ENCODE measurements at regions not wholly inside any gene's neighbourhood (a gene's known extent, or its start where the extent isn't known, plus 50 kb on each side); places are given as distances from the start of the nearest gene placed in this dataset.
"Not testable (repeated sequence)": the region's sequence is repeated elsewhere in the genome, so short reads cannot be mapped to it uniquely, and the experiment has no call there.

- H3K27me3 ChIP-seq (ENCODE audit: insufficient read depth, poor library complexity, severe bottlenecking): no peaks in the 10 kb centered on the region
- DNase-seq (ENCODE audit: low read depth in 1 of 2, low spot score in 1 of 2): no peak
- no peak for TF ChIP-seq SPI1 (IDR thresholded peaks at IDR 0.05; ENCODE audit: borderline replicate concordance, low read depth)
- no peak for TF ChIP-seq CTCF (IDR thresholded peaks at IDR 0.05; ENCODE audit: insufficient read depth, low read length)
- no peak overlapping the region for H3K27ac ChIP-seq (replicated peaks)
- no peak overlapping the region for H3K4me3 ChIP-seq (replicated peaks; ENCODE audit: insufficient read depth, low read length)
Measured at GRCh38 chr16:51523400-51523799, 372.3 kb upstream of the SALL1 start.

- H3K27ac ChIP-seq (replicated peaks): no peak overlapping the region
- no peak for DNase-seq (ENCODE audit: low read depth in 1 of 2, low spot score in 1 of 2)
- no peaks in the 10 kb centered on the region for H3K27me3 ChIP-seq (ENCODE audit: insufficient read depth, poor library complexity, severe bottlenecking)
- TF ChIP-seq CTCF (IDR thresholded peaks at IDR 0.05; ENCODE audit: insufficient read depth, low read length): no peak
- TF ChIP-seq GABPA (IDR thresholded peaks at IDR 0.05; ENCODE audit: low read depth): no peak
- TF ChIP-seq SPI1 (IDR thresholded peaks at IDR 0.05; ENCODE audit: borderline replicate concordance, low read depth): no peak
- TF ChIP-seq, protein P1, sequence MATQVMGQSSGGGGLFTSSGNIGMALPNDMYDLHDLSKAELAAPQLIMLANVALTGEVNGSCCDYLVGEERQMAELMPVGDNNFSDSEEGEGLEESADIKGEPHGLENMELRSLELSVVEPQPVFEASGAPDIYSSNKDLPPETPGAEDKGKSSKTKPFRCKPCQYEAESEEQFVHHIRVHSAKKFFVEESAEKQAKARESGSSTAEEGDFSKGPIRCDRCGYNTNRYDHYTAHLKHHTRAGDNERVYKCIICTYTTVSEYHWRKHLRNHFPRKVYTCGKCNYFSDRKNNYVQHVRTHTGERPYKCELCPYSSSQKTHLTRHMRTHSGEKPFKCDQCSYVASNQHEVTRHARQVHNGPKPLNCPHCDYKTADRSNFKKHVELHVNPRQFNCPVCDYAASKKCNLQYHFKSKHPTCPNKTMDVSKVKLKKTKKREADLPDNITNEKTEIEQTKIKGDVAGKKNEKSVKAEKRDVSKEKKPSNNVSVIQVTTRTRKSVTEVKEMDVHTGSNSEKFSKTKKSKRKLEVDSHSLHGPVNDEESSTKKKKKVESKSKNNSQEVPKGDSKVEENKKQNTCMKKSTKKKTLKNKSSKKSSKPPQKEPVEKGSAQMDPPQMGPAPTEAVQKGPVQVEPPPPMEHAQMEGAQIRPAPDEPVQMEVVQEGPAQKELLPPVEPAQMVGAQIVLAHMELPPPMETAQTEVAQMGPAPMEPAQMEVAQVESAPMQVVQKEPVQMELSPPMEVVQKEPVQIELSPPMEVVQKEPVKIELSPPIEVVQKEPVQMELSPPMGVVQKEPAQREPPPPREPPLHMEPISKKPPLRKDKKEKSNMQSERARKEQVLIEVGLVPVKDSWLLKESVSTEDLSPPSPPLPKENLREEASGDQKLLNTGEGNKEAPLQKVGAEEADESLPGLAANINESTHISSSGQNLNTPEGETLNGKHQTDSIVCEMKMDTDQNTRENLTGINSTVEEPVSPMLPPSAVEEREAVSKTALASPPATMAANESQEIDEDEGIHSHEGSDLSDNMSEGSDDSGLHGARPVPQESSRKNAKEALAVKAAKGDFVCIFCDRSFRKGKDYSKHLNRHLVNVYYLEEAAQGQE (IDR thresholded peaks at IDR 0.05; ENCODE audit: insufficient replicate concordance, low read depth): no peak
- TF ChIP-seq POLR2AphosphoS5 (IDR thresholded peaks at IDR 0.05; ENCODE audit: low read depth): no peak
- no peak overlapping the region for H3K4me3 ChIP-seq (replicated peaks; ENCODE audit: insufficient read depth, low read length)
Measured at GRCh38 chr16:51522902-51523301, 371.8 kb upstream of the SALL1 start.

GRCh38 chr16:51516960-51517359, 365.9 kb upstream of the SALL1 start:
- not testable (repeated sequence) for H3K4me3 ChIP-seq (replicated peaks; ENCODE audit: insufficient read depth, low read length); DNase-seq (ENCODE audit: low read depth in 1 of 2, low spot score in 1 of 2)

DNA sequence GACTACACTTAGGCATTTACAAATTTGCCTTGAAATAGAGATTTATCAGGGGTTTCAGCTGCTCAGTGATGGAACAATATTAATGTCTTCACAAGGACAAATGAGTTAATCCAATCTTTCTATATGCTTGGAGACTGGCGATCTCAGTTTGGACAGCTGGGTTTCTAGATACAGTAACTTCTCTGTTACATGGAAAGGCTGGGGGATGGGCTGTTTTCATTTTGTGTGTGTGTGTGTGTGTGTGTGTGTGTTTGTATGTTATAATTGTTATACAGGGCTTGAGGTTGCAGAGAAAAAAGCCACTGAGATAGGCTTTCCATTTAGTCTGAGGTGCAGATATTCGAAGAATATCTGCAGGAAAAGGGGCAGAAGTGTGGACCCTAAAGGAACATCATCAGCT, 359.3 kb upstream of the SALL1 start:
- no peak for DNase-seq (ENCODE audit: low read depth in 1 of 2, low spot score in 1 of 2)
- no peak overlapping the region for H3K27ac ChIP-seq (replicated peaks)
- TF ChIP-seq GABPA (IDR thresholded peaks at IDR 0.05; ENCODE audit: low read depth) (no peak), POLR2AphosphoS5 (IDR thresholded peaks at IDR 0.05; ENCODE audit: low read depth) (no peak), SPI1 (IDR thresholded peaks at IDR 0.05; ENCODE audit: borderline replicate concordance, low read depth) (no peak), CTCF (IDR thresholded peaks at IDR 0.05; ENCODE audit: insufficient read depth, low read length) (no peak)
- TF ChIP-seq, protein P1 (IDR thresholded peaks at IDR 0.05; ENCODE audit: insufficient replicate concordance, low read depth): no peak
- no peaks in the 10 kb centered on the region for H3K27me3 ChIP-seq (ENCODE audit: insufficient read depth, poor library complexity, severe bottlenecking)
- H3K4me3 ChIP-seq (replicated peaks; ENCODE audit: insufficient read depth, low read length): no peak overlapping the region

More at GRCh38 chr16:51516960-51517359, 365.9 kb upstream of the SALL1 start:
- not testable (repeated sequence) for H3K27me3 ChIP-seq (ENCODE audit: insufficient read depth, poor library complexity, severe bottlenecking); H3K27ac ChIP-seq (replicated peaks)

All from HL-60 (cell line).